ENCODE measurements at regions not wholly inside any gene's neighbourhood (a gene's known extent, or its start where the extent isn't known, plus 50 kb on each side); places are given as distances from the start of the nearest gene placed in this dataset.

DNA sequence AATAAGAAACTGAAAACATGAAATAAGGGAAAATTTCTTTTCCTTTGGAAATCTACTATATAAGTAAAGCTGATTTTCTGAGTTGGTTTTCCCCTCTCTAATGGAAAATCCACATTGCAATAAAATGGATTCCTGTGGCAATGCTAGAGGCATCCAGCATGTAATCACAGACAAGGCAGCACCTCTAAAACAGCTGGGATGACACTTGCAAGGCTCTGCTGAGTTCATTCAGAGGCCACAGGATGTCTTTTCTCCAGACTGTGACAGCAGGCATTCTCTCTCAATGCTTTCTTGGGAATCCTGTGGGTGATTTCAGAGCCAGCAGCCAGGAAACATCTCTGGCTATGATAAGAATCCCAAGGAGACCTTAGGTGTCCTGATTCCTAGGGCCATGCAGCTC is 201.3 kb upstream of the BLID start:
- no peak for TF ChIP-seq YY1 (IDR thresholded peaks at IDR 0.05; ENCODE audit: low read depth)
- no peak for TF ChIP-seq REST (IDR thresholded peaks at IDR 0.05; ENCODE audit: low read depth)
